Endothelial cell of umbilical vein (primary cell): ENCODE measurements at regions not wholly inside any gene's neighbourhood (a gene's known extent, or its start where the extent isn't known, plus 50 kb on each side); places are given as distances from the start of the nearest gene placed in this dataset.

ENCODE experiments used
- BruUV-seq: library from RNA; stranded (reverse); fragments of 400-500 nt; replicated peaks from 2 replicates; lab custom pipeline; 2021; lab: Mats Ljungman, UMichigan
- CTCF ChIA-PET: fragments of 300-600, 350-600 bp; sonication (Branson Sonifier 250); formaldehyde crosslinking; loops from one replicate; lab custom pipeline; 2021; ENCODE audit warnings: antibody characterized with exemption, inconsistent platforms; lab: Charles Lee
- POLR2A ChIA-PET: fragments of 300-600, 350-600 bp; sonication (Branson Sonifier 250); formaldehyde crosslinking; loops from one replicate; lab custom pipeline; 2021; ENCODE audit warnings: antibody characterized with exemption, inconsistent platforms; lab: Charles Lee
- DNase-seq: peaks from one replicate; pipeline ENCODE4 v3.0.0-alpha.2; 2011; ENCODE audit warnings: low read depth, low spot score
- FAIRE-seq: peaks from 2 replicates; lab custom pipeline; 2011; peaks lifted over from hg19 to GRCh38; lab: Jason Lieb, UNC
- H2AFZ ChIP-seq: 2 replicates; pipeline ENCODE4 v1.6.0; 2012; ENCODE audit warnings: low read depth, low read length, control low read depth, inconsistent platforms
- H3K27ac ChIP-seq: 2 replicates; pipeline ENCODE4 v1.5.1; 2011; ENCODE audit warnings: low read depth, mild to moderate bottlenecking, control low read depth, low read length, moderate library complexity; ENCODE audit not compliant: insufficient read depth
- H3K27me3 ChIP-seq, 2 experiments: 2 replicates each; pipeline versions ENCODE4 v1.6.0 to v1.6.1; 2011; ENCODE audit warnings: low read length in 2 of 2, mixed read lengths in 1 of 2; ENCODE audit not compliant: control insufficient read depth in 2 of 2, insufficient read depth in 2 of 2
- H3K36me3 ChIP-seq, 2 experiments: 2 replicates in 1 of 2; 3 replicates in 1 of 2; pipeline ENCODE4 v1.5.1; 2011; ENCODE audit warnings: low read length in 2 of 2, mild to moderate bottlenecking in 1 of 2, moderate library complexity in 1 of 2; ENCODE audit not compliant: control insufficient read depth in 2 of 2, insufficient read depth in 2 of 2; ENCODE audit errors: extremely low read depth in 1 of 2
- H3K4me1 ChIP-seq: 3 replicates; pipeline ENCODE4 v1.5.1; 2011; ENCODE audit warnings: mild to moderate bottlenecking, low read length; ENCODE audit not compliant: control insufficient read depth, insufficient read depth; ENCODE audit errors: extremely low read depth
- H3K4me2 ChIP-seq: 2 replicates; pipeline ENCODE4 v1.6.1; 2011; ENCODE audit warnings: low read length, control low read depth, mixed read lengths; ENCODE audit not compliant: insufficient read depth
- H3K4me3 ChIP-seq, 3 experiments: fragments of 200-600 bp in 1 of 3; sonication (generic), shearing (Covaris generic) in 1 of 3; replicated peaks in 1 of 3; 2 replicates each; pipeline ENCODE4 v1.5.1; 2011 to 2016; ENCODE audit warnings: control low read depth in 3 of 3, low read length in 3 of 3, mild to moderate bottlenecking in 2 of 3, inconsistent platforms in 1 of 3, low read depth in 1 of 3, moderate library complexity in 1 of 3; ENCODE audit not compliant: insufficient read depth in 1 of 3
- H3K79me2 ChIP-seq: 2 replicates; pipeline ENCODE4 v1.6.0; 2012; ENCODE audit warnings: low read length, inconsistent platforms; ENCODE audit not compliant: control insufficient read depth, insufficient read depth
- H3K9ac ChIP-seq: replicated peaks from 2 replicates; pipeline ENCODE3; 2011; ENCODE audit warnings: low read length, control low read depth; ENCODE audit not compliant: insufficient read depth; ENCODE audit errors: extremely low read depth
- H3K9me1 ChIP-seq: replicated peaks from 3 replicates; pipeline ENCODE4 v1.6.0; 2011; ENCODE audit warnings: mild to moderate bottlenecking, low read length; ENCODE audit not compliant: control insufficient read depth, insufficient read depth; ENCODE audit errors: extremely low read depth
- H3K9me3 ChIP-seq: replicated peaks from 2 replicates; pipeline ENCODE4 v1.5.1; 2012; ENCODE audit warnings: low read length, inconsistent platforms; ENCODE audit not compliant: control insufficient read depth, insufficient read depth
- H4K20me1 ChIP-seq: replicated peaks from 2 replicates; pipeline ENCODE3; 2011; ENCODE audit warnings: mild to moderate bottlenecking, low read length; ENCODE audit not compliant: control insufficient read depth, insufficient read depth; ENCODE audit errors: extremely low read depth
- CTCF ChIP-seq, 2 donors: IDR thresholded peaks; 1 replicate in 1 of 2; 2 replicates in 1 of 2; pipeline ENCODE4 v1.5.1; 2011; ENCODE audit warnings: low read length in 2 of 2, mild to moderate bottlenecking in 2 of 2, moderate library complexity in 2 of 2, control low read depth in 1 of 2, inconsistent platforms in 1 of 2, low read depth in 1 of 2; ENCODE audit not compliant: insufficient read depth in 1 of 2; ENCODE audit errors: extremely low read depth in 1 of 2
- EZH2 ChIP-seq: IDR thresholded peaks from 2 replicates; pipeline ENCODE4 v1.6.1; 2012; ENCODE audit warnings: borderline replicate concordance, low read depth, mild to moderate bottlenecking, moderate library complexity, low read length, inconsistent platforms; ENCODE audit not compliant: severe bottlenecking
- FOS ChIP-seq: IDR thresholded peaks from 2 replicates; pipeline ENCODE4 v1.6.1; 2011; ENCODE audit warnings: mild to moderate bottlenecking, low read length, moderate library complexity, borderline replicate concordance; ENCODE audit not compliant: insufficient read depth
- GATA2 ChIP-seq: IDR thresholded peaks from 2 replicates; pipeline ENCODE4 v1.7.0; 2011; ENCODE audit warnings: low read depth, mild to moderate bottlenecking, moderate library complexity, mixed read lengths, low read length; ENCODE audit not compliant: insufficient read length, insufficient read depth
- JUN ChIP-seq: IDR thresholded peaks from 2 replicates; pipeline ENCODE4 v1.6.1; 2011; ENCODE audit warnings: borderline replicate concordance, low read depth; ENCODE audit not compliant: insufficient read length, insufficient read depth
- MYC ChIP-seq: IDR thresholded peaks from one replicate; pipeline ENCODE4 v1.6.1; 2011; ENCODE audit warnings: mild to moderate bottlenecking, low read depth, low read length
- POLR2A ChIP-seq: IDR thresholded peaks from 2 replicates; pipeline ENCODE4 v1.6.1; 2012; ENCODE audit warnings: low read depth, mild to moderate bottlenecking, control low read depth, low read length
- POLR2AphosphoS5 ChIP-seq: IDR thresholded peaks from 2 replicates; pipeline ENCODE4 v1.6.1; 2012; ENCODE audit warnings: low read depth, mild to moderate bottlenecking, control low read depth, low read length, moderate library complexity; ENCODE audit not compliant: insufficient read depth
- dilution Hi-C: fragments of 300-500 bp; cut with MboI; formaldehyde crosslinking; loops from one replicate; pipeline ENCODE4 v1.15.0; 2019; ENCODE audit warnings: low sequenced_read_pairs; ENCODE audit not compliant: extremely low pct_ligation_motif_present
- intact Hi-C: fragments of 100-400 bp; cut with micrococcal nuclease; formaldehyde crosslinking; loops from one replicate; pipeline ENCODE4 v1.10.0; 2022
- TF ChIP-seq, protein P1 (sequence below): IDR thresholded peaks from 2 replicates; pipeline ENCODE4 v1.6.1; 2011; ENCODE audit not compliant: insufficient read depth, insufficient read length

- no peaks in the 10 kb centered on the region for H3K9me3 ChIP-seq
- H3K4me3 ChIP-seq = no peak overlapping the region
- H3K79me2 ChIP-seq = no peaks in the 10 kb centered on the region
- no peaks in the 10 kb centered on the region for H3K9me1 ChIP-seq
- H3K27ac ChIP-seq = no peak overlapping the region
- intact Hi-C loops = no loop called here
- no peak overlapping the region for H3K9ac ChIP-seq
- no peak for DNase-seq
- H3K36me3 ChIP-seq = no peaks in the 10 kb centered on the region
- no peak overlapping the region for H2AFZ ChIP-seq
- ChIA-PET POLR2A (no interaction called here), CTCF (interaction anchor here (1.2 to 6.5 kb wide), 8 partner anchors 9 to 562 kb away, joined by 3 to 172 read pairs (median 10); no protein-coding TSS in a partner anchor)
- BruUV-seq = no TSS peak
- H3K4me2 ChIP-seq = no peak overlapping the region
- peaks cover 12 to 40% of the 10 kb centered on the region in 2 experiments for H3K27me3 ChIP-seq
- dilution Hi-C loops = loop anchor here (25.0 kb wide), 1 partner anchor 361 kb away; the partner anchor contains the start of gene SIM1
- TF ChIP-seq JUN = no peak
- TF ChIP-seq MYC = no peak
- TF ChIP-seq POLR2AphosphoS5 = no peak
- TF ChIP-seq EZH2 = no peak
- no peak for TF ChIP-seq GATA2
- TF ChIP-seq, protein P1, sequence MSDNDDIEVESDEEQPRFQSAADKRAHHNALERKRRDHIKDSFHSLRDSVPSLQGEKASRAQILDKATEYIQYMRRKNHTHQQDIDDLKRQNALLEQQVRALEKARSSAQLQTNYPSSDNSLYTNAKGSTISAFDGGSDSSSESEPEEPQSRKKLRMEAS = no peak
- TF ChIP-seq CTCF (IDR thresholded peaks at IDR 0.05; ENCODE audit: extremely low read depth in 1 of 2, insufficient read depth in 1 of 2, low read depth in 1 of 2, low read length in 2 of 2) = no peak
- TF ChIP-seq POLR2A = no peak
- no peak for TF ChIP-seq FOS
- no peak for FAIRE-seq
- H3K4me1 ChIP-seq = no peaks in the 10 kb centered on the region
- H4K20me1 ChIP-seq = no peaks in the 10 kb centered on the region
Observed at GRCh38 chr6:100101644-100102043, 107.6 kb upstream of the MCHR2 start.
